ENCODE measurements at regions not wholly inside any gene's neighbourhood (a gene's known extent, or its start where the extent isn't known, plus 50 kb on each side); places are given as distances from the start of the nearest gene placed in this dataset.

DNA sequence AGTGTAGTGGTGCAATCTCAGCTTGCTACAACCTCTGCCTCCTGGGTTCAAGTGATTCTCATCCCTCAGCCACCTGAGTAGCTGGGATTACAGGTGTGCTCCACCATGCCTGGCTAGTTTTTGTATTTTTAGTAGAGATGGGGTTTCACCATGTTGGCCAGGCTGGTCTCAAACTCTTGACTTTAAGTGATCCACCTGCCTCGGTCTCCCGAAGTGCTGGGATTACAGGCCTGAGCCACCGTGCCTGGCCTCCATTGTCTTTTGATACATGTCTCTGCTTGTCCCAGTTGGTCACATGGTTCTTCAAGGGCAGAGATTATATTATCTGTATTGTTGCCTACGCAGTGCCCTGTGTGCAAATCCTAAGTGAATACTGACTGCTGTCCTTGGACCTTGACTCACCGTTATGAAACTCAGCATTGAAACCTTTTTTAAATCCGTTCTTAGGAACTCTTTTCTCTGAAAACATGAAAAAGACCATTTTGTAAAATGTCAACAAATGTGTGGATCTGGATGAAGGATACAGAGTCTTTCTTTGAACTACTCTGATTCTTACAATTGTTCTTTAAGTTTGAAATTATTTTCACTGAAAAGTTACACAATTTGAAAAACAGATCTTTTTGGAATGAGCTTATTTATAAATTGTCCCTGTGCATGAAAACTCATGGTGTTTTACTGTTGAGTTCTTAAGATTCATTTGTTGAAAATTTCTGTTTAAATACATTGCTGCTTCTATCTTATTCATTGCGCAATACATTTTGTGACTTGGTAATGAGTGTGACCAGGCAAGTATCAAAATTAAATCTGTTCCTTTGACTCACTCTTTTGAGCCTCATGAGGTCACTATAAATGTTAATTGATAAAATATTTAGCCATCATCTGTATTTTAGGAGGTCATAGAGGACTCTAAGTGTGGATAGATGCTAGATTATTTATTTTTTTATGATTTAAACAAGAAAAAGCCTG is 293.5 kb downstream of the UTRN start:
- DNase-seq (ENCODE audit: low read depth), result no peak

DNA sequence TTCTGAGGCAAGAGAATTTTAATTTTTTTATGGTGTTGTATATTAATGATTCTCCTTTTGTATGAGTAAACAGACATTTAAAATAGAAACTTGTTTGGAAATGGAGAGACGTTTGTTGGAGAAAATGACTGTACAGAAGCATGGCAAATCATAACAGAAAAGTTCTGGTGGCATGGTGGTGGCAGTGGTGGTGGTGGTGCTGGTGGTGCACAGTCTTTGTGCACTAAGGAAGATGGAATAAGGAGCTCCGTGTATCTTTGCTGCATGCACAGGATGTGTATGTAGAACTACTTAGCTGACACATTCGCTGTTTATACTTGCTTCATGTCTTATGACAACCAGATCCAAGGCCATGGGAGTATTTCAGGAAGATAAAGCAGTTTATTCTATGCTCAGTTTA is 294.9 kb downstream of the UTRN start:
- no peak for DNase-seq (ENCODE audit: low read depth)

DNA sequence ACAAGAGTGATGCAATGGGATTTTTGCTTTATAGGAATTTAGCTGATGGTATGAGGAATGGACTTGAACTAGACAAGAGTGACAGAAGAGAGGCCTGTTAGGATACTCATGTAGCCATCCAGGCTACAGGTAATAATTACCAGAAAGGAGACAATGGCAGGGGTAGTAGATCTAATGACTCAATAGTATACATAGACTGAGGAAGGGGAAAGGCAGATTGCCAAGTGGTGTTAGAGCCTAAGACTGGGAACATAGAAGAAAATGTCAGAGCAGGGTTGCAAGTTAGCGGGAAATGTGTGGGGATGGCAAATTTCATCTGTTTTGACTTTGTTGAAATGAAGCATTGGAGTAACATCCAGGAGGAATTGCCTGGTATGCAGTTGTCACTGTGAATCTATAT is 295.6 kb downstream of the UTRN start:
- no peak for DNase-seq (ENCODE audit: low read depth)

DNA sequence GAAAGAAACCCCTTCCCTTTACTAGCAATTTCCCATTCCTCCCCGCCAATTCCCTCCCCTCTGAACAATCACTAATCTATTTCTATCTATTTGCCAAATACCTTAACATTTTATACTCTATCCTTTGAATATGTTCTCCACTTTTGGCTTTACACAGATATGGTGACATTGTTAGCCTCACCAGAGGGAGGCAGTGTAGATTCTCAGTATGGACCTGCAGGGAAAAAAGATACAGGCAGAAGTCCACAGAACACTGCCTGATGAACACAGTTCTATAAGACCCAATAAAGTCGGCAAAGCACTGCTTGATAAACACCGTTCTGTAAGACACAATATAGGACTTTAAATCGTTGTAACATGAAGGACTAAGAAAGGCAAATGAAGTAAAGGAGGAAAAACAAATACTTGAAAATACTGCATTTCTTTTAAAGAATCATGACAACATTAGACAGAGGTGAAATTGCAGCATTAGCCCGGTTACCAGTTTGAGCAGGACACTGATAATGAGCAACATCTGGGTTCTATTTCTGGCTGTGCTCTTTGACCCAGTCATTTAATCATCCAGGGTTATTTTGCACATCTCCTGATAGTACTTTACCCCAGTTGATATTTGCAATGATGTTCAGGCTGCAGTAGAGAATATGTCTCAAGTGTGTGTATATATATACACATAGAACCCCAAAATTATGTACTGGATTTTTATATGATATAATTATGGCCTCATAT is 296.8 kb downstream of the UTRN start:
- no peak for DNase-seq (ENCODE audit: low read depth)

DNA sequence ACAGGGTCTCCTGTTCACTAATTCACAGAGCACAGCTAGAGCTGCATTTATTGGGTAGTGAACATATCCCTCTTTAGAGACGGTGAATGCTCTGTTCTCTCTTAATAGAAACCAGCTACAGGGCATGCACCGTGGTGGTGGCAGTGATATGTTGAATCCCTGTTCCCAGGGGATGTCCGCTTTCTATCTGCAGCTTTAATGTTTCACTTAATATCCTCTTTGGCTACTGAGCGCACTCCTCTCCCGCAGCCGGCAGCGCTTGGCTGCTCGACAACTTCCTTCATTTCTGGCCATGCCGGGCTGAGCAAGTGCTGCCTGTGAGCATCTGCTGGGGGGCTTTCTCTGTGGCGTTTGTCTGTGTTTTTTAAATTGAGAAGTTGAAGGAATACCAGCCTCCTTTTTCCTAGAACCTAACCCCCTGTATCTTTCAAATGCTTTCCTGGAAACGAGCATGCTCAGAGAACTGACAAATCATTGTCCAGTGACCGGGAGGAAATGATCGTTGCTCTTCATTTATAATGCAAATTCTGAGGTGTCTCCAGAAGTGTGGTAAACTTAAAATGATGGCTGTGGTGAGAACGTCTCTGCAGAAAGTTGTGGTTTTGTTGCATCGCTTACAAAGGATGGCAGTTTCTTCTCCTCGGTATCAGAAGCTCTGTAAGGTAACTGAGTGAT is 297.9 kb downstream of the UTRN start:
- peak; percentile 12 for DNase-seq (ENCODE audit: low read depth)

DNA sequence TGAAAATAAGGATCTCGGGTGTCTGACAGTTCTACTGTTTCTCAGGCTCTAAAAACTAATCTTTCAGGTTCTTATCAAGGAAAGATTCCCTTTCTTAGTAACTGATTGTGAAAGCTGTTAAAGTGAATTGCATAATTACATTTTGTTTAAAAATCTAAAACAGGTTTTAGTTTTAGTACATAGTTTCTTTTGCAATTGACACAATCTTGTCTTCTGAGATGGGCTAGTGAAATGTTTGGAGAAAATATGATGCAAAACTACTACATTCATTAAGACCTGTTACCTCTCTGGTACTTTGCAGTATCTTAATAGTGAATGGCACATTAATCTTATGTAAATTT is 298.4 kb downstream of the UTRN start:
- no peak for DNase-seq (ENCODE audit: low read depth)

DNA sequence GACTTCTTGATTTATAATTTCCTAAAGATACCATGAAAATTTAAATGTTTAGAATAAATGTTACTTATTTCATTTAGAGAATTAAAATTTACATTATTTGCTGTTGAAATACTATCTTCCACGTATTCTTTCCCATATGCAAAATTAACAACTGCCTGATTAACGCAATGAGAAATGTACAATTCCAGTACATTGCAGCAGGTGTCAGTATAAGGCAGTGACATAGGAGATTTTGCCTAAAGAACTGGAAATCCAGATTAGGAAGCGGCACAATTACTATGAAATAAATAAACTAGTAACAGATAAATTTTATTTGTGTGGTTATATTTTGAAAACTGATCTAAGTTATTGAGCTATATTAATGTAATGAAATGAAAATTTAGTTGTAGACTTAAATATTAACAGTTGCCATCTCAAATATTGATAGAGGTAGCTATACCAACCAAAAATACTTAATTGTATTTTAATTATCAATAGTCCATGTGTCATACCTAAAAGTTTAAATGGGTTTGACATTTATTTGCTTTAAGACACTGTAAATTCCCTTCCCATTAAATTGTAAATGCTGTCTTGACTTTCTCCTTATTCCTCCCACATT is 300.2 kb downstream of the UTRN start:
- no peak for DNase-seq (ENCODE audit: low read depth)

DNA sequence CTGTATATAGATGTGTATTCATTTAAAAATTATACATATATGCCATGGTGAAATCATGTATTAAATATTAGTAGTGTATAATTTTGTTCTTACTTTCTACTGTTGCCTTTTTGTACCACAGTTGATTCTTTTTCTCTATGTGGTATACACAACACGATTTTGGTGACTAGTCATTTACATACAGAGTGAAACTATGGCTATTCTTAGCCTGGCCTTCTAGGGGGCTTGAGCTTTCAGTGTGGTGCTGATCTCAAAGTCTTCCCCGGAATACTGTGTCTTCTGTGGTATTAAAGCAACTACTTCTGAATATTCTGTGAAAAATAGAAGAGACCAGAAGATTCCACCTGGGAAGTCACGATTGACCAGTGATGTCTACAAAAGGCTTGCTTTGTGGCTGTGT is 301.9 kb downstream of the UTRN start:
- DNase-seq (ENCODE audit: low read depth), result no peak

DNA sequence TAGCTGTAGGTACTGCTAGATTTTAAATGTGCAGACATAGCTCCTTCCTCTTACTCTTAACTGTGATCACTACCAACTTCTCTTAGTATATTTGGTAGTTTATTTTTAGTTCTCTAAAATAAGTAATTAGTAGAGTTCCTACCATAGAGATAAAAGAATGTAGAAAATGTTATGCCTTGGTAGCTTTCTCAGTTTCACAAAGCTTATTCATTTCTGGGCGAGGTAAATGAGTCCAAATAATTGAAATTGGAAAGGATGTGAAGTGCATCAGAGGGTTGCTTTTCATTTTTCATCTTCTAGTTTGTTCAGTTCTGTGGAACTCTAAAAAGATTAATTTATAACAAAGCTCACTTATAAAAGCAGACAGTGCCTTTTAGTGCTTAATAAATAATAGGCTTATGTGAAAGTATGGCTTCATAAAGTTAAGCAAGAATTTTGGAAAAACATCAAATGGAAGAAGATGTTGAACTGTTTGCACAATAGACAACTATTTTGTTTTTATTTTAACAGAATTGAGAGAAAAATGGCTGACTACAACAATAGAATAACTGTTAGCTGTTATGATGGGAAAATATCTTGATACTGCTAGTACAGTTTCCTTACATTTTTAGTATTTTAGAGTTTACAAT is 303.7 kb downstream of the UTRN start:
- no peak for DNase-seq (ENCODE audit: low read depth)

DNA sequence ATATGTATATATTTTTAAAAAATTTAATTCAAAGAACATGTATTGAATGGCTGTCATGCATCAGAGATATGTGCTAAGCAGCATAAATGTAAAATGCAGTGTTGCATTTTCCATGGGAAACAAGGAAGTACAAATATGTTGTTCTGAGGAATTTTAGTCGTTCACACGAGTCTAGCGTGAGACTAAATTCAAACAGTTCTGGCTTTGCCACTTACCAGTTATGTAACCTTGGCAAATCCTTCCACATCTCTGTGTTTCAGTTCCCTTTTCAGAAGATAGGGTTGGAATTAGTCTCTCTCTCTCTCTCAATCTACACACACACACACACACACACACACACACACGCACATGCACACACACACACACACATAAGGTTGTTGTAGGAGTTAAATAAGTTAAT is 305.4 kb downstream of the UTRN start:
- no peak for DNase-seq (ENCODE audit: low read depth)

DNA sequence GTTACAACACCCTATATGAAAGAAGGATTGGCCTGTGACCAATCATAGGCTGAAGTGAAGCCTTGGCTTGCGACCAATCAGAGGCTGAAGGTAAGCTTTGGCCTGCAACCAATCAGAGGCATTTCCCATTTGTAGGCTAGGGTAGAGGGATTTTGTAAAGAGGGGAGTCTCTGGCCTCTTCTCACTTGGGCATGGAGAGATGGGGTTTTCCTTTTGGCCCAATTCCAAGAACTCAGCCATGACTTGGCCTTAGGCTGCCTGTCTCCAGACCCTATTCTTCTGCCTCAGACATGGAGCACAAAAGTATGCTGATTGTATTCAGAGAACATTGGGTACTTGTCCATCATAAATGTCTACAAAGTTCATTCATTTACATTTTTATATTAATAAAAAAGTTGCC is 308.3 kb downstream of the UTRN start:
- DNase-seq (ENCODE audit: low read depth), result no peak

DNA sequence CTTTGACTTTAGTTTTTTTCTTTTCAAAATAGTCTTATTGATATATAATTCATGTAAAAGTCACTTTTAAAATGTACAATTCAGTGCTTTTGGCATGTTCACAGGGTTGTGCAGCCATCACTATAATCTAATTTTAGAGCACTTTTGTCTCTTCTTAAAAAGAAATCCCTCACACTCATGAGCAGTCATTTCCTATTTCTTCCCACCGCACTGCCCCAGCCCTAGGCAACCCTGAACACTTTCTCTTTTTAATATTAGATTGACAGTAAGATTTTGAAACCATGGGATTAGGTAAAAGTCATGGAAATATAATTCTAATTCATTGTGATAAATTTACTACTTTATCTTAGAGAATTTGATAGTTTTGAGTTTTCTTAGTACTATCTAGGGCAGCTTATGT is 309.4 kb downstream of the UTRN start:
- no peak for DNase-seq (ENCODE audit: low read depth)

DNA sequence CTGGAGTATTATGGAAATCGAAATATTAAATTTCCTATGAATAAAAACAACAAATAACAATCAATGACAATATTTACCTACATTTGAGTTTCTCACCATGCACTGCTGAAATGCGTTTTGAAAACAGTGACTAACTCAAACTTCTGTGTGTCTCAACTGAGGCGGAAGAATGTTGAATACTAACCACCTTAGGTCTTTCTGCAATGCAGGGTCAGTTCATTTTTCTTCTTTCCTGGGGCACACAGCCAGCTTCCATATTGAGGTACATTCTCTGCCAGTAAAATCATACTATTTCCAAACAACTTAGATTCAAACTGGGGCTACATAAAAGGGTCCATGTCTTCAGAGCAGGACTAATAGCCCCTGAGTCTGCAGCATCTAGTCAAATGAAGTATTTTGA is 310.1 kb downstream of the UTRN start:
- DNase-seq (ENCODE audit: low read depth), result no peak

DNA sequence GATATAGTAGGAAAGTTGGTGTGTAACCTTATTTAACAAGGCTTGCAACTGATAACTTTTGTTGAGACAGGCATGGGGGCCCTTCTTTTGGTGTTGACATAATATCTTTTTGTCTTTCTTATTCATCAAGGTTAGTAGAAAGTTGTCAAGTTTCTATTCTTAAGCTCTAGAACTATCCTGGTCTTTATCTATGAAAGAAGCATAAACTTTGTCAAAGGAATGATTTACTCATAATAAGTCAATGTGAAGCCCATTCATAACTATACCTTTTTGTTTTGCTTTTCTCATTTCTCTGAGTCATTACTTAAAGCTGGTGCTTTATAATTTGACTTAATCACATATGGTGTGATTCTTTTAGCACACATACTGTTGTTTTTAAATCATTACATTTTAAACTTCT is 312.4 kb downstream of the UTRN start:
- no peak for DNase-seq (ENCODE audit: low read depth)

DNA sequence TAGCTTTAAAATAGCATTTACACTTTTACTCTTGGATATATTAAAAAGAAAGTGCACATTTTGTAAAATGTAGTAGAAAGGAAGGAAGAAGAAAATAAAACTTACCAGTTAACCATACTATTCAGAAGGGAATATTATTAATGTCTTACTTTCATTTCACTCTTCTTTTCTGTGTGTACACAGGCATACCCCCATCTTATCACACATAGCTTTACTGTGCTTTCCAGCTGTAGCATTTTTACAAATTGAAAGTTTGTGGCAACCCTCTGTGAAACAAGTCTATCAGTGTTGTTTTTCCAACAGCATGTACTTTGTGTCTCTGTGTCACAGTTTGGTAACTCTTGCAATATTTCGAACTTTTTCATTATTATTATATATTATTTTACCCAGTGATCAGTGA is 314.5 kb downstream of the UTRN start:
- DNase-seq (ENCODE audit: low read depth), result no peak

DNA sequence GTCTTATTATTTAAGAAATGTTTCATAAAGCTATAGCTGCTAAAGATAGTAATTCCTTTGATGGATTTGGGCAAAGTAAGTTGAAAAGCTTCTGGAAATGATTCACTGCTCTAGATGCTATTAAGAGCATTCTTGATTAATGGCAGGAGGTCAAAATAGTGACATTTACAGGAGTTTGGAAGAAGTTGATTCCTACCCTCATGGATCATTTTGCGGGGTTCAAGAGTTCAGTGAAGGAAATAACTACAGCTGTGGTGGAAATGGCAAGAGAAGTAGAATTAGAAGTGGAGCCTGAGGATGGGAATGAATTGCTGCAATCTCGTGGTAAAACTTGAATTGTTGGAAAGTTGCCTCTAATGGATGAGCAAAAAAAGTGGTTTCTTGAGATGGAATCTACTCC is 316.1 kb downstream of the UTRN start:
- DNase-seq (ENCODE audit: low read depth), result no peak

DNA sequence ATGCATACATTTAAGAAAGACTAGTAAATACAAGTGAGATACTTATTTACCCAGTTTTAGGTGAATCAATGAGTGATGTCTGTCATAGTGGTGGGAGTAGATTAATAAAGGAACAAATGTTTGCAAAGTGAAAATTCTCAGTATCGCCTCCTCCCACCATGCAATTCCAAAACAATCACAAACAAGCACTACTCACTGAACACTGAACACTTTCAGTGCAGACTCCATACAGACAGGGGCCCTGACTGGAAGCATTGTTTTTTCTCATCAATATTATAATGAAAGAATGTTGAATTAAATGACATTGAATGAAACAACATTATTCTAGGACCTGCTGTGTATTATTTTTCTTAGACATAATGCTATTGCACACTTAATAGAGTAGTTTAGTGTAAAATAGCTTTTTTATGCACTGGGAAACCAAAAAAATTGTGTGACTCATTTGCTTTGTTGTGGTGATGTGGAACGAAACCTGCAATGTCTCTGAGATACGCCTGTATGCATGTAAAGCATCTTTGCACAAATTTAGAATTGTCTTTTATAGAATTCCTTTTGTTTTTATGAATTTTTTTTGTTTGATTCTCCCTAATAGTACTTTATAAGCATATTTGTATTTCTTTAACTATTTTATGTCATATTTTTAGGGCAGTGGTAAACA is 317.5 kb downstream of the UTRN start:
- DNase-seq (ENCODE audit: low read depth), result no peak

DNA sequence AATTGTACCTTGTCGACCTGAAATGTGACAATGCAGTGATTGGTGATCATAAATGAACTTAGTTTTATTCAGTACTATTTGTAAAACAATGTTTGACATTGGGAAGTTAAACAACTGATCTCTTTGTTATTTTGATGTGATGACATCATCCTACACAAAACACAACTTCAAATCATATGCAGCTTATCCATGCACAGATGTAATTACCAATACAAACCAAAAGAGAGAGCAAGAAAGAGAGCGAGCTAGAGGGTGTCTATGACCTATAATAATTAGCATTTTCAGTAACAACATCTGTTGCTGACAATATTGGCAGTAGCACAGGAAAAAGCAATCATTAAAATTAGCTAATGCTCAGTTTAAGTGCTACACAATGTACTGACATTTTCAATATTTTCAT is 320.9 kb downstream of the UTRN start:
- no peak for DNase-seq (ENCODE audit: low read depth)

DNA sequence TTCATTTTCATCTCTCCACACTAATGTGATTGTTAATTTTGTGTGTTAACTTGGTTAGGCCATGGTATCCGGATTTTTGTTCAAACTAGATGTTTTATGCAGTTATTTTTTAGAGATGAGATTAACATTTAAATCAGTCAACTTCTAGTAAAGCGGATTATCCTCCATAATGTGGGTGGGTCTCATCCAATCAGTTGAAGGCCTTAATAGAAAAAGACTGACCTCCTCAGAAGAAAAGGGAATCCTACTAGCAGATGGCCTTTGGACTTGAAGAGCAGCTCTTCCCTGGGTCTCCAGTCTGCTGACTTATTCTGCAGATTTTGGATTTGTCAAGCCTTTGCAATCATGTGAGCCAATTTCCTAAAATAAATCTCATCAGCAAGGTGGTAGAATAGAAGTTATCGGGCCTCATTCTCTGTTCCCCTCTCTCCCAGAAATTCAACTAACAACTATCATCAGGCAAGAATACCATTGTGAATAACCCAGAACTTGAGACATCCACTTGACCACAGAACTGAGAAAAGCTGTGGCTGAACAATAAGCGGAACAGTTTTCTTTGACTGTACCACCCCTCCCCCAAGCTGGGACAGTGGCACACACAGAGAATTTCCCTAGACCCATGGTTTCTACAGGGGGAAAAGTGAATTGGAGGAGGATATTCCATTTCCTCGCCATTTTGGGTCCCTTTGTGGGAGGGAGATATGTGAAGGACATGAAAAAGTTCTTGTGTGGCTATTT is 323.0 kb downstream of the UTRN start:
- DNase-seq (ENCODE audit: low read depth), result no peak

DNA sequence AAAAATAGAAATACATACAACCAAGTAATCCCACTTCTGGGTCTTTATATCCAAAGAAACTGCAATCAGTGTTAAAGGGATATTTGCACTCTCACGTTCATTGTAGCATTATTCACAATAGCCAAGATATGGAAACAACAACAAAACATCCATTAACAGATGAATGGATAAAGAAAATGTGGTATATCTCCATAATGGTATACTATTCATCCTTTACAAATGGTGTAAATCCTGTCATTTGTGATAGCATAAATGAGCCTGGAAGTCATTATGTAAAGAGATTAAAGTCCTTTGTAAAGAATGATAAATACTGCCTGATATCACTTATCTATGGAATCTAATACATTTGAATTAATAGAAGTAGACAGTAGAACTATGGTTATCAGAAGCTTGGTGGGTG is 327.7 kb downstream of the UTRN start:
- DNase-seq (ENCODE audit: low read depth), result no peak

DNA sequence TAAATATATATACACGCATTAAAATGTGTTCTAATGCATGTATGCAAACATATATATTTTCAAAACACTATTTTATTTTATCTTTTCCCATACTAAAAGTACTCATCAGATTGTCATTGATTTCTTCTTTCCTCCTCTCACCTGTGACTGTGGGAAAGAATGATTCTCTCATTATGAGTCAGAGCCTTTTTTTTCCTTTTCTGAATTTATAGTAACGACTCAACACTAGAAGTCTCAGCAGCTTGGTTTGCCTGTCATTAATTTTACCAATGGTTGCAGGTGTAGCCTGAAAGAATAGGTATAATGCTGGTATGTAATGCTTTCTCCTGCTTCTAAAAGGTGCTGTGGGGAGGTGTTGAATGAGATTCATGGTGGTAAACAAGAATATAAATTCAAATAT is 328.7 kb downstream of the UTRN start:
- DNase-seq (ENCODE audit: low read depth), result no peak
